ENCODE measurements at regions not wholly inside any gene's neighbourhood (a gene's known extent, or its start where the extent isn't known, plus 50 kb on each side); places are given as distances from the start of the nearest gene placed in this dataset.

- Histone ChIP-seq H3K9me3 (ENCODE audit: insufficient read depth, low read depth, low read length) (no peaks in the 10 kb centered on the region), H4K12ac (ENCODE audit: low read depth, low read length) (no peak overlapping the region), H2AK5ac (ENCODE audit: low read length) (no peak overlapping the region), H3K9ac (ENCODE audit: low read length) (no peak overlapping the region), H3K27ac (ENCODE audit: low read depth, low read length) (no peak overlapping the region), H3K18ac (ENCODE audit: low read length) (no peak overlapping the region), H4K8ac (ENCODE audit: low read depth, low read length) (no peak overlapping the region), H3K4ac (ENCODE audit: low read depth, low read length) (no peak overlapping the region), H2BK120ac (ENCODE audit: insufficient read depth, low read length, poor library complexity) (no peak overlapping the region), H3K4me3 (ENCODE audit: low read depth, low read length) (no peak overlapping the region), H3K4me1 (ENCODE audit: control insufficient read depth in 1 of 2, insufficient read depth in 2 of 2, low read length in 2 of 2) (no peaks in the 10 kb centered on the region), H3K4me2 (ENCODE audit: low read length) (no peak overlapping the region), H3K79me1 (ENCODE audit: low read length) (no peaks in the 10 kb centered on the region), H3K23ac (ENCODE audit: low read length) (no peak overlapping the region), H2BK12ac (ENCODE audit: low read length) (no peak overlapping the region), H3K27me3 (ENCODE audit: insufficient read depth, low read length) (no peaks in the 10 kb centered on the region), H3K36me3 (ENCODE audit: control insufficient read depth in 1 of 2, insufficient read depth in 2 of 2, low read length in 2 of 2) (no peaks in the 10 kb centered on the region), H3K79me2 (ENCODE audit: control insufficient read depth, insufficient read depth, low read length, poor library complexity) (no peaks in the 10 kb centered on the region), H2BK5ac (ENCODE audit: low read depth, low read length, poor library complexity) (no peak overlapping the region), H2AFZ (ENCODE audit: insufficient read depth, low read length, poor library complexity) (no peak overlapping the region), H4K91ac (ENCODE audit: low read depth, low read length) (no peak overlapping the region), H3K14ac (ENCODE audit: low read length) (no peak overlapping the region)
- WGBS (ENCODE audit: extremely low coverage, insufficient coverage, insufficient read length) = no CpG with 5 or more reads among the region's 2 CpGs
- no peak for DNase-seq
Observed at GRCh38 chr13:66068683-66069082, 1161.5 kb downstream of the PCDH9 start.

DNA sequence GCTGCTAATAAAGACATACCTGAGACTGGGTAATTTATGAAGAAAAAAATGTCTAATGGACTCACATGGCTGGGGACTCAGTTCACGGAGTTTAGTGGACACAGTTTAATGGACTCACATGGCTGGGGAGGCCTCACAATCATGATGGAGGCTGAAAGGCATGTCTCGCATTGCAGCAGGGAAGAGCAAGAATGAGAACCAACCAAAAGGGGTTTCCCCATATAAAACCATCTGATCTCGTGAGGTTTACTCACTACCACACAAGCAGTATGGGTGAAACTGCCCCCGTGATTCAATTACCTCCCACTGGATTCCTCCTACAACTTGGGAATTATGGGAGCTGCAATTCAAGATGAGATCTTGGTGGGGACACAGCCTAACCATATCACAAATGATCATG is 1181.2 kb downstream of the PCDH9 start:
- H2BK120ac ChIP-seq (ENCODE audit: insufficient read depth, low read length, poor library complexity) = no peak overlapping the region
- no peak overlapping the region for H3K23ac ChIP-seq (ENCODE audit: low read length)
- no peaks in the 10 kb centered on the region for H3K36me3 ChIP-seq (ENCODE audit: control insufficient read depth in 1 of 2, insufficient read depth in 2 of 2, low read length in 2 of 2)
- H3K4me3 ChIP-seq (ENCODE audit: low read depth, low read length) = no peak overlapping the region
- no peak overlapping the region for H3K4me2 ChIP-seq (ENCODE audit: low read length)
- H2BK5ac ChIP-seq (ENCODE audit: low read depth, low read length, poor library complexity) = no peak overlapping the region
- no peaks in the 10 kb centered on the region for H3K79me1 ChIP-seq (ENCODE audit: low read length)
- H3K79me2 ChIP-seq (ENCODE audit: control insufficient read depth, insufficient read depth, low read length, poor library complexity) = no peaks in the 10 kb centered on the region
- no peak overlapping the region for H2AFZ ChIP-seq (ENCODE audit: insufficient read depth, low read length, poor library complexity)
- no peak overlapping the region for H4K8ac ChIP-seq (ENCODE audit: low read depth, low read length)
- no peak overlapping the region for H3K14ac ChIP-seq (ENCODE audit: low read length)
- H3K4ac ChIP-seq (ENCODE audit: low read depth, low read length) = no peak overlapping the region
- no peaks in the 10 kb centered on the region for H3K4me1 ChIP-seq (ENCODE audit: control insufficient read depth in 1 of 2, insufficient read depth in 2 of 2, low read length in 2 of 2)
- whole genome bisulfite sequencing (ENCODE audit: extremely low coverage, insufficient coverage, insufficient read length) = no CpG with 5 or more reads among the region's 4 CpGs
- no peaks in the 10 kb centered on the region for H3K9me3 ChIP-seq (ENCODE audit: insufficient read depth, low read depth, low read length)
- no peak overlapping the region for H2AK5ac ChIP-seq (ENCODE audit: low read length)
- H3K27ac ChIP-seq (ENCODE audit: low read depth, low read length) = no peak overlapping the region
- H4K12ac ChIP-seq (ENCODE audit: low read depth, low read length) = no peak overlapping the region
- no peak overlapping the region for H4K91ac ChIP-seq (ENCODE audit: low read depth, low read length)
- H3K9ac ChIP-seq (ENCODE audit: low read length) = no peak overlapping the region
- DNase-seq = no peak
- H3K27me3 ChIP-seq (ENCODE audit: insufficient read depth, low read length) = no peaks in the 10 kb centered on the region
- no peak overlapping the region for H3K18ac ChIP-seq (ENCODE audit: low read length)
- H2BK12ac ChIP-seq (ENCODE audit: low read length) = no peak overlapping the region

- H4K8ac ChIP-seq (ENCODE audit: low read depth, low read length) = no peak overlapping the region
- no peaks in the 10 kb centered on the region for H3K9me3 ChIP-seq (ENCODE audit: insufficient read depth, low read depth, low read length)
- no CpG with 5 or more reads among the region's 2 CpGs for WGBS (ENCODE audit: extremely low coverage, insufficient coverage, insufficient read length)
- H4K12ac ChIP-seq (ENCODE audit: low read depth, low read length) = no peak overlapping the region
- no peaks in the 10 kb centered on the region for H3K79me1 ChIP-seq (ENCODE audit: low read length)
- H3K14ac ChIP-seq (ENCODE audit: low read length) = no peak overlapping the region
- H3K79me2 ChIP-seq (ENCODE audit: control insufficient read depth, insufficient read depth, low read length, poor library complexity) = no peaks in the 10 kb centered on the region
- H3K4me1 ChIP-seq (ENCODE audit: control insufficient read depth in 1 of 2, insufficient read depth in 2 of 2, low read length in 2 of 2) = no peaks in the 10 kb centered on the region
- no peak overlapping the region for H3K4me3 ChIP-seq (ENCODE audit: low read depth, low read length)
- no peak for DNase-seq
- no peak overlapping the region for H2AFZ ChIP-seq (ENCODE audit: insufficient read depth, low read length, poor library complexity)
- H3K18ac ChIP-seq (ENCODE audit: low read length) = no peak overlapping the region
- no peaks in the 10 kb centered on the region for H3K27me3 ChIP-seq (ENCODE audit: insufficient read depth, low read length)
- no peak overlapping the region for H3K23ac ChIP-seq (ENCODE audit: low read length)
- no peak overlapping the region for H3K4me2 ChIP-seq (ENCODE audit: low read length)
- no peak overlapping the region for H2BK120ac ChIP-seq (ENCODE audit: insufficient read depth, low read length, poor library complexity)
- H4K91ac ChIP-seq (ENCODE audit: low read depth, low read length) = no peak overlapping the region
- H3K9ac ChIP-seq (ENCODE audit: low read length) = no peak overlapping the region
- H3K4ac ChIP-seq (ENCODE audit: low read depth, low read length) = no peak overlapping the region
- H2BK12ac ChIP-seq (ENCODE audit: low read length) = no peak overlapping the region
- no peak overlapping the region for H3K27ac ChIP-seq (ENCODE audit: low read depth, low read length)
- H2AK5ac ChIP-seq (ENCODE audit: low read length) = no peak overlapping the region
- H3K36me3 ChIP-seq (ENCODE audit: control insufficient read depth in 1 of 2, insufficient read depth in 2 of 2, low read length in 2 of 2) = no peaks in the 10 kb centered on the region
- H2BK5ac ChIP-seq (ENCODE audit: low read depth, low read length, poor library complexity) = no peak overlapping the region
Observed at GRCh38 chr13:66040506-66040905, 1189.6 kb downstream of the PCDH9 start.

- H3K9me3 ChIP-seq (ENCODE audit: insufficient read depth, low read depth, low read length) = no peaks in the 10 kb centered on the region
- no peak overlapping the region for H2BK120ac ChIP-seq (ENCODE audit: insufficient read depth, low read length, poor library complexity)
- no peak overlapping the region for H3K4me3 ChIP-seq (ENCODE audit: low read depth, low read length)
- H2BK12ac ChIP-seq (ENCODE audit: low read length) = no peak overlapping the region
- no peak overlapping the region for H2BK5ac ChIP-seq (ENCODE audit: low read depth, low read length, poor library complexity)
- no peak overlapping the region for H4K8ac ChIP-seq (ENCODE audit: low read depth, low read length)
- H3K27ac ChIP-seq (ENCODE audit: low read depth, low read length) = no peak overlapping the region
- H3K23ac ChIP-seq (ENCODE audit: low read length) = no peak overlapping the region
- no peak overlapping the region for H3K9ac ChIP-seq (ENCODE audit: low read length)
- DNase-seq = no peak
- no CpG with 5 or more reads among the region's 2 CpGs for WGBS (ENCODE audit: extremely low coverage, insufficient coverage, insufficient read length)
- no peak overlapping the region for H2AK5ac ChIP-seq (ENCODE audit: low read length)
- no peaks in the 10 kb centered on the region for H3K79me2 ChIP-seq (ENCODE audit: control insufficient read depth, insufficient read depth, low read length, poor library complexity)
- H2AFZ ChIP-seq (ENCODE audit: insufficient read depth, low read length, poor library complexity) = no peak overlapping the region
- no peak overlapping the region for H3K18ac ChIP-seq (ENCODE audit: low read length)
- H3K4me1 ChIP-seq (ENCODE audit: control insufficient read depth in 1 of 2, insufficient read depth in 2 of 2, low read length in 2 of 2) = no peaks in the 10 kb centered on the region
- H3K4me2 ChIP-seq (ENCODE audit: low read length) = no peak overlapping the region
- H3K79me1 ChIP-seq (ENCODE audit: low read length) = no peaks in the 10 kb centered on the region
- no peaks in the 10 kb centered on the region for H3K36me3 ChIP-seq (ENCODE audit: control insufficient read depth in 1 of 2, insufficient read depth in 2 of 2, low read length in 2 of 2)
- H4K91ac ChIP-seq (ENCODE audit: low read depth, low read length) = no peak overlapping the region
- no peak overlapping the region for H3K4ac ChIP-seq (ENCODE audit: low read depth, low read length)
- H3K27me3 ChIP-seq (ENCODE audit: insufficient read depth, low read length) = no peaks in the 10 kb centered on the region
- H4K12ac ChIP-seq (ENCODE audit: low read depth, low read length) = no peak overlapping the region
- H3K14ac ChIP-seq (ENCODE audit: low read length) = no peak overlapping the region
Observed at GRCh38 chr13:66037096-66037495, 1193.0 kb downstream of the PCDH9 start.
